Type B pancreatic cell (in vitro differentiated cells): ENCODE measurements at regions not wholly inside any gene's neighbourhood (a gene's known extent, or its start where the extent isn't known, plus 50 kb on each side); places are given as distances from the start of the nearest gene placed in this dataset.

Experiments used
- DNase-seq: peaks from one replicate; pipeline ENCODE4 v3.0.0; 2021; ENCODE audit warnings: mixed read lengths; ENCODE audit not compliant: unreplicated experiment; ENCODE audit errors: extremely low spot score
- H3K27ac Mint-ChIP-seq: 2 replicates; pipeline ENCODE4 v1.8.0; 2021; ENCODE audit warnings: mild to moderate bottlenecking, mixed read lengths
- H3K27me3 Mint-ChIP-seq: 2 replicates; pipeline ENCODE4 v1.8.0; 2021; ENCODE audit warnings: mixed read lengths
- H3K36me3 Mint-ChIP-seq: 2 replicates; pipeline ENCODE4 v1.8.0; 2021; ENCODE audit warnings: mixed read lengths
- H3K4me1 Mint-ChIP-seq: one replicate; pipeline ENCODE4 v1.8.0; 2021; ENCODE audit warnings: mixed read lengths; ENCODE audit not compliant: unreplicated experiment
- H3K4me3 Mint-ChIP-seq: 2 replicates; pipeline ENCODE4 v1.8.0; 2021; ENCODE audit warnings: mild to moderate bottlenecking, mixed read lengths
- H3K9me3 Mint-ChIP-seq: 2 replicates; pipeline ENCODE4 v1.8.0; 2021; ENCODE audit warnings: mixed read lengths
- CTCF ChIP-seq: fragments of 200-600 bp; sonication (generic); conservative IDR thresholded peaks from 2 replicates; pipeline ENCODE4 v1.5.0; 2021; ENCODE audit warnings: antibody characterized with exemption, mild to moderate bottlenecking

GRCh38 chr14:97420211-97420610 lies 623.0 kb downstream of the VRK1 start:
- peaks cover 4% of the 10 kb centered on the region for H3K4me1 Mint-ChIP-seq
- no peak for TF ChIP-seq CTCF
- no peaks in the 10 kb centered on the region for H3K36me3 Mint-ChIP-seq
- H3K9me3 Mint-ChIP-seq: no peaks in the 10 kb centered on the region
- H3K4me3 Mint-ChIP-seq: no peak overlapping the region
- DNase-seq: no peak
- H3K27ac Mint-ChIP-seq: no peak overlapping the region
- H3K27me3 Mint-ChIP-seq: peaks cover 15% of the 10 kb centered on the region

- no peaks in the 10 kb centered on the region for H3K9me3 Mint-ChIP-seq
- no peak for DNase-seq
- H3K4me1 Mint-ChIP-seq: peaks cover 4% of the 10 kb centered on the region
- no peaks in the 10 kb centered on the region for H3K36me3 Mint-ChIP-seq
- H3K27ac Mint-ChIP-seq: no peak overlapping the region
- peaks cover 15% of the 10 kb centered on the region for H3K27me3 Mint-ChIP-seq
- no peak for TF ChIP-seq CTCF
- H3K4me3 Mint-ChIP-seq: no peak overlapping the region
Observed at GRCh38 chr14:97426776-97427175, 629.6 kb downstream of the VRK1 start.

- Mint-ChIP-seq H3K36me3 (no peaks in the 10 kb centered on the region), H3K4me3 (no peak overlapping the region), H3K9me3 (no peaks in the 10 kb centered on the region), H3K4me1 (peaks cover 4% of the 10 kb centered on the region), H3K27ac (no peak overlapping the region), H3K27me3 (peaks cover 15% of the 10 kb centered on the region)
- no peak for DNase-seq
- TF ChIP-seq CTCF: no peak
Observed at GRCh38 chr14:97428808-97429440, 631.7 kb downstream of the VRK1 start.

- Mint-ChIP-seq H3K9me3 (no peaks in the 10 kb centered on the region), H3K27me3 (peaks cover 15% of the 10 kb centered on the region), H3K4me3 (no peak overlapping the region), H3K27ac (no peak overlapping the region), H3K4me1 (no peaks in the 10 kb centered on the region), H3K36me3 (no peaks in the 10 kb centered on the region)
- TF ChIP-seq CTCF: no peak
- no peak for DNase-seq
Observed at GRCh38 chr14:97432586-97432985, 635.4 kb downstream of the VRK1 start.

- Mint-ChIP-seq H3K36me3 (no peaks in the 10 kb centered on the region), H3K27ac (no peak overlapping the region), H3K9me3 (no peaks in the 10 kb centered on the region), H3K4me3 (no peak overlapping the region), H3K27me3 (no peaks in the 10 kb centered on the region), H3K4me1 (no peaks in the 10 kb centered on the region)
- no peak for DNase-seq
- no peak for TF ChIP-seq CTCF
Observed at GRCh38 chr14:97441740-97442362, 644.7 kb downstream of the VRK1 start.
